Breast epithelium (tissue), 4 donors: ENCODE measurements at regions not wholly inside any gene's neighbourhood (a gene's known extent, or its start where the extent isn't known, plus 50 kb on each side); places are given as distances from the start of the nearest gene placed in this dataset.

Experiments
- DNase-seq, 2 donors: peaks; one replicate each; pipeline ENCODE4 v3.0.0-alpha.2; 2019; ENCODE audit warnings: low spot score in 2 of 2
- H3K27ac ChIP-seq, 2 donors: fragments of 200-600 bp; sonication (generic) in 1 of 2; one replicate each; pipeline ENCODE4 v1.5.1; 2016 to 2019; ENCODE audit warnings: mild to moderate bottlenecking in 1 of 2
- H3K27me3 ChIP-seq, 2 donors: fragments of 200-600 bp; sonication (generic) in 1 of 2; one replicate each; pipeline versions ENCODE4 v1.5.1 to v1.6.0; 2017 to 2019; ENCODE audit warnings: control low read depth in 1 of 2, mild to moderate bottlenecking in 1 of 2
- H3K36me3 ChIP-seq: fragments of 200-600 bp; one replicate; pipeline ENCODE4 v1.5.1; 2019
- H3K4me1 ChIP-seq, 2 donors: fragments of 200-600 bp; sonication (generic); one replicate each; pipeline ENCODE4 v1.5.1; 2016 to 2019; ENCODE audit warnings: control low read depth in 1 of 2
- H3K4me3 ChIP-seq, 3 donors: fragments of 200-600 bp; sonication (generic); 1 replicate in 2 of 3; 2 replicates in 1 of 3; pipeline ENCODE4 v1.5.1; 2016 to 2019; ENCODE audit warnings: mild to moderate bottlenecking in 3 of 3, moderate library complexity in 2 of 3
- H3K9me3 ChIP-seq, 2 donors: fragments of 200-600 bp; sonication (generic) in 1 of 2; one replicate each; pipeline ENCODE4 v1.5.1; 2016 to 2019; ENCODE audit warnings: control low read depth in 1 of 2
- POLR2A ChIP-seq: fragments of 450-650 bp; IDR thresholded peaks from one replicate; pipeline ENCODE4 v1.6.1; 2016; ENCODE audit warnings: antibody characterized with exemption, mild to moderate bottlenecking, moderate library complexity
- POLR2AphosphoS5 ChIP-seq, 3 donors: sonication (generic); formaldehyde crosslinking; IDR thresholded peaks; one replicate each; pipeline ENCODE4 v1.6.1; 2017; ENCODE audit warnings: antibody characterized with exemption in 3 of 3
- intact Hi-C: fragments of 100-400 bp; cut with DNase I; formaldehyde crosslinking; loops from one replicate; pipeline ENCODE4 v1.15.1; 2023; ENCODE audit warnings: low total_unique reads
- TF ChIP-seq, protein P1 (sequence below), 3 donors: fragments of 450-650 bp; IDR thresholded peaks; one replicate each; pipeline ENCODE4 v1.5.1; 2016 to 2017; ENCODE audit warnings: antibody characterized with exemption in 3 of 3, mild to moderate bottlenecking in 3 of 3, moderate library complexity in 3 of 3

DNA sequence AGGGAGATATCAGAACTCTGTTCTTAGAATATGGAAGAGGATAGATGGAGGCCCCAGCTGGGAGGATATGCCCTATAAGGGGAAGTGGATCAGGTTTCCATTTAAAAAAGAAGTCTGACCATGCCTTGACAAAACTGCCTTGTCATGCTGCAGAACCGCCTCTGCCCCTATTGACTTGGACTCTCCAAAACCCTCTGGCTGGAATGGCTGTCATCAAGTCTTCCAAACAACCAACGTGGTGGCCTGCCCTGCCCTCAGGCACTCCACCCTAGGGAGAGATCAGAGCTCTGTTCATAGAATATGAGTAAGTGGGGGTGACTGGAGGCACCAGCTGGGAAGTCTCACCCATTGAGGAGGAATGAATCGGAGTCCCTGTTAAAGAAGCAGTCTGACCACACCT is 114.9 kb downstream of the VSIG4 start:
- Histone ChIP-seq H3K27me3 (peaks cover 0 to 36% of the 10 kb centered on the region in 2 donors), H3K4me1 (no peaks in the 10 kb centered on the region), H3K27ac (no peak overlapping the region), H3K36me3 (no peaks in the 10 kb centered on the region), H3K9me3 (no peaks in the 10 kb centered on the region), H3K4me3 (no peak overlapping the region)
- TF ChIP-seq POLR2A (no peak), POLR2AphosphoS5 (IDR thresholded peaks at IDR 0.05) (no peak)
- TF ChIP-seq, protein P1, sequence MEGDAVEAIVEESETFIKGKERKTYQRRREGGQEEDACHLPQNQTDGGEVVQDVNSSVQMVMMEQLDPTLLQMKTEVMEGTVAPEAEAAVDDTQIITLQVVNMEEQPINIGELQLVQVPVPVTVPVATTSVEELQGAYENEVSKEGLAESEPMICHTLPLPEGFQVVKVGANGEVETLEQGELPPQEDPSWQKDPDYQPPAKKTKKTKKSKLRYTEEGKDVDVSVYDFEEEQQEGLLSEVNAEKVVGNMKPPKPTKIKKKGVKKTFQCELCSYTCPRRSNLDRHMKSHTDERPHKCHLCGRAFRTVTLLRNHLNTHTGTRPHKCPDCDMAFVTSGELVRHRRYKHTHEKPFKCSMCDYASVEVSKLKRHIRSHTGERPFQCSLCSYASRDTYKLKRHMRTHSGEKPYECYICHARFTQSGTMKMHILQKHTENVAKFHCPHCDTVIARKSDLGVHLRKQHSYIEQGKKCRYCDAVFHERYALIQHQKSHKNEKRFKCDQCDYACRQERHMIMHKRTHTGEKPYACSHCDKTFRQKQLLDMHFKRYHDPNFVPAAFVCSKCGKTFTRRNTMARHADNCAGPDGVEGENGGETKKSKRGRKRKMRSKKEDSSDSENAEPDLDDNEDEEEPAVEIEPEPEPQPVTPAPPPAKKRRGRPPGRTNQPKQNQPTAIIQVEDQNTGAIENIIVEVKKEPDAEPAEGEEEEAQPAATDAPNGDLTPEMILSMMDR (IDR thresholded peaks at IDR 0.05), result no peak
- no peak for DNase-seq
- intact Hi-C loops, result no loop called here

DNA sequence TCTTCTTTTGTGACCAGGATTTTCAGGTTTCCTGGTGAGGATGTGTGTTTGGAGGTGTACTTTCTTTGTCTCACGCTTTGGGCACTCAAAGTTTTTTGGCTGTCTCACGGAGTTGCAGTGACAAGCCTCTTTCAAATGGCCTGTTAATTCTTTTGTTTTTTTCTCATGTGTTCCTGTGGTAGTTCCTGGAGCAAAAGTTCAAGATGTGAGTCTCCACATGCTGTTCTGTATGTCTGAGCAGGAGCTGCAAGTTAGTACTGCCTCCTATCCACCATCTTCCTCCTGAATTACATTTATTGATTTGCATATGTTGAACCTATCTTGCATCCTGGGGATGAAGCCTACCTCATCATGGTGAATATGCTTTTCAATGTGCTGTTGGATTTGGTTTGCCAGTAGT is 118.5 kb downstream of the VSIG4 start:
- H3K36me3 ChIP-seq, result no peaks in the 10 kb centered on the region
- H3K4me3 ChIP-seq, result no peak overlapping the region
- no peak overlapping the region for H3K27ac ChIP-seq
- DNase-seq, result no peak
- no peak for TF ChIP-seq POLR2AphosphoS5 (IDR thresholded peaks at IDR 0.05)
- TF ChIP-seq POLR2A, result no peak
- TF ChIP-seq, protein P1 (IDR thresholded peaks at IDR 0.05), result no peak
- intact Hi-C loops, result no loop called here
- no peaks in the 10 kb centered on the region for H3K4me1 ChIP-seq
- H3K9me3 ChIP-seq, result peaks cover 3 to 6% of the 10 kb centered on the region in 2 donors
- H3K27me3 ChIP-seq, result peaks cover 0 to 26% of the 10 kb centered on the region in 2 donors

DNA sequence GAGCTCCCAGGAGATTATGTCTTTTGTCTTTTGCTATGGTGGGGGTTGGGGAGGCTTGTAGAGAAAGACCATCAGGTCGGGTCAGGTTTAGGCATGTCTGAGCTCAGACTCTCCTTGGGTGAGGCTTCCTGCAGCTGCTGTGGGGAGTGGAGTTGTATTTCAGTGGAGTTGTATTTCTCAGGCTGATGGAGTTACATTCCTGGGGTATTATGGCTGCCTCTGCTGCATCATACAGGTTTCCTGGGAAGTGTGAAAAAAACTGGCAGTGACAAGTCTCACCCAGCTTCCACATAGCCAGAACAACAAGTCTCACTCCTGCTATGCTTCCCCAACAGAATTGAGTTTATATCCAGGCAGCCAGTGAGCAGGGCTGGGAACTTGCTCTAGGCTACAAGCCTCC is 119.3 kb downstream of the VSIG4 start:
- no peak for DNase-seq
- Histone ChIP-seq H3K36me3 (no peaks in the 10 kb centered on the region), H3K27ac (no peak overlapping the region), H3K4me1 (no peaks in the 10 kb centered on the region), H3K27me3 (peaks cover 0 to 20% of the 10 kb centered on the region in 2 donors), H3K4me3 (no peak overlapping the region), H3K9me3 (peaks cover 3 to 6% of the 10 kb centered on the region in 2 donors)
- TF ChIP-seq POLR2AphosphoS5 (IDR thresholded peaks at IDR 0.05) (no peak), POLR2A (no peak)
- intact Hi-C loops, result no loop called here

DNA sequence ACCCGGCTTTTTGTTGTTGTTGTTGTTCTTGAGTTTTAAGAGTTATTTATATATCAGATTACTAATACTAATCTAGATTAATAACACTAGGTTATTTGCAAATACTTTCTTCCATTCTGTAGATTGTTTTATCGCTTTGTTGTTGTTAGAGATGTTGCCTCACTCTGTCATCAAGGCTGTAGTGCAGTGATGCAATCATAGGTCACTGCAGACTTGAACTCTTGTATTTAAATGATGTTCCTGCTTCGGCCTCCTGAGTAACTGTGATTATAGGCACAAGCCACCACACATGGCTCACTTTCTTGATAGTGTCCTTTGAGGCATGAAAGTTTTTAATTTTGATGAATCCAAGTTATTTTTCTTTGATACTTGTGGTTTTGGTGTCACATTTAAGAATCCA is 129.0 kb downstream of the VSIG4 start:
- Histone ChIP-seq H3K36me3 (no peaks in the 10 kb centered on the region), H3K27ac (no peak overlapping the region), H3K9me3 (peaks cover 3 to 15% of the 10 kb centered on the region in 2 donors), H3K4me3 (no peak overlapping the region), H3K4me1 (no peaks in the 10 kb centered on the region), H3K27me3 (no peaks in the 10 kb centered on the region)
- TF ChIP-seq, protein P1 (IDR thresholded peaks at IDR 0.05), result no peak
- TF ChIP-seq POLR2AphosphoS5 (IDR thresholded peaks at IDR 0.05) (no peak), POLR2A (no peak)
- intact Hi-C loops, result no loop called here
- no peak for DNase-seq

DNA sequence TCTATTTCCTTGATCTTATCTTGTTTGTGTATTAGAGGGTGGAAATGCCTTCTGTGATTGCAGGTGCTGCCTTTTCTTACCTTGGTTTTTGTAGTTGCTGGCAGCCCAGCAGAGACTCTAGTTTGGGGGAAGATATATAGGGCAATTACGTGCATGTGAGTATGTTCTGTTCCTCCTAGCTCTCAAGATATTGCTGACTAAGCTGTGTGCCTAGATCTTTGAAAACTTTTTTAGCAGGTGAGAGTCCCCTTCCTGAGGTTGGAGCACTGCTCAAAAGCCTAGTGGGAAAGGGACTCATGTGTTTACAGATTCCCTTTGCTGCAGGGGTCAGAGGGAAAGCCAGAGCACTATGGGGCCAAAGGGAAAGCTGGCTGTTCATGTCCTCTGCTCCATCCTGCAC is 136.1 kb downstream of the VSIG4 start:
- no peaks in the 10 kb centered on the region for H3K4me1 ChIP-seq
- no peaks in the 10 kb centered on the region for H3K36me3 ChIP-seq
- no peak overlapping the region for H3K4me3 ChIP-seq
- peaks cover 0 to 23% of the 10 kb centered on the region in 2 donors for H3K27me3 ChIP-seq
- intact Hi-C loops, result no loop called here
- H3K27ac ChIP-seq, result no peak overlapping the region
- H3K9me3 ChIP-seq, result no peaks in the 10 kb centered on the region
- no peak for DNase-seq
- TF ChIP-seq, protein P1 (IDR thresholded peaks at IDR 0.05), result no peak
- TF ChIP-seq POLR2A (no peak), POLR2AphosphoS5 (IDR thresholded peaks at IDR 0.05) (no peak)

DNA sequence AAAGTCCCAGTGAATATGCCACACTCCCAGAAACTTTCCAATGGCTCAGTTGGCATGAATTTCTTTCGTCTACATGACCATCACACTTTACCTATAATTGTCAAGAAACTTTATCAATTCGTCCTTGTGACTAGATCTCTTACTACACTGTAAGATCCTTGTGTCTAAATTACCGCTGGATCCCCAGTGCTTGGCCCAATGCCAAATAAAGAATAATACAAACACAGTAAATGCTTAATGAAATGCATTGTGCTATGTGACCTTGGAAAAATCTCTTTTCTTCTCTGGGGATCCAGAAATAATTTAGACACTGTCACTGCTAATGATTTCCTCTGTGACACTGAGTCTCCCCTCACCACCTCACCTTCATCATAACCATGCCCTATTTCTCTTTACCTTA is 137.9 kb downstream of the VSIG4 start:
- TF ChIP-seq POLR2A (no peak), POLR2AphosphoS5 (IDR thresholded peaks at IDR 0.05) (no peak)
- TF ChIP-seq, protein P1 (IDR thresholded peaks at IDR 0.05), result no peak
- H3K9me3 ChIP-seq, result no peaks in the 10 kb centered on the region
- no peak overlapping the region for H3K27ac ChIP-seq
- H3K4me1 ChIP-seq, result no peaks in the 10 kb centered on the region
- no peaks in the 10 kb centered on the region for H3K36me3 ChIP-seq
- intact Hi-C loops, result no loop called here
- no peak overlapping the region for H3K4me3 ChIP-seq
- no peak for DNase-seq
- H3K27me3 ChIP-seq, result peaks cover 0 to 23% of the 10 kb centered on the region in 2 donors
